KMS-11 (cell line): ENCODE measurements at regions not wholly inside any gene's neighbourhood (a gene's known extent, or its start where the extent isn't known, plus 50 kb on each side); places are given as distances from the start of the nearest gene placed in this dataset.

ENCODE experiments used
- H2AFZ ChIP-seq: fragments of 200-600 bp; sonication (generic); 2 replicates; pipeline ENCODE4 v1.6.1; 2016; ENCODE audit warnings: antibody characterized with exemption, mixed run types, low read depth
- H3K27ac ChIP-seq: fragments of 200-600 bp; sonication (generic); 2 replicates; pipeline ENCODE4 v1.6.1; 2016; ENCODE audit warnings: mild to moderate bottlenecking, mixed run types
- H3K27me3 ChIP-seq: fragments of 200-600 bp; sonication (generic); 2 replicates; pipeline ENCODE4 v1.6.1; 2017; ENCODE audit warnings: mild to moderate bottlenecking, low read depth, mixed run types, moderate library complexity; ENCODE audit not compliant: insufficient read depth
- H3K36me3 ChIP-seq: fragments of 200-600 bp; sonication (generic); 2 replicates; pipeline ENCODE4 v1.6.1; 2017; ENCODE audit warnings: mild to moderate bottlenecking, mixed run types; ENCODE audit not compliant: insufficient read depth
- H3K4me1 ChIP-seq: fragments of 200-600 bp; sonication (generic); 2 replicates; pipeline ENCODE4 v1.6.1; 2016; ENCODE audit warnings: mild to moderate bottlenecking, low read depth, mixed run types; ENCODE audit not compliant: poor library complexity, severe bottlenecking
- H3K4me2 ChIP-seq: fragments of 200-600 bp; sonication (generic); 2 replicates; pipeline ENCODE4 v1.7.0; 2016; ENCODE audit warnings: mild to moderate bottlenecking, mixed run types
- H3K4me3 ChIP-seq: fragments of 200-600 bp; sonication (generic); IDR thresholded peaks from 2 replicates; pipeline ENCODE4 v1.6.1; 2017; ENCODE audit warnings: low read depth, low read length, mixed read lengths; ENCODE audit not compliant: insufficient read depth
- H3K79me2 ChIP-seq: fragments of 200-600 bp; sonication (generic); 2 replicates; pipeline ENCODE4 v1.6.1; 2016; ENCODE audit warnings: low read depth, mixed run types; ENCODE audit not compliant: insufficient read depth
- H3K9ac ChIP-seq: fragments of 200-600 bp; sonication (generic); 2 replicates; pipeline ENCODE4 v1.6.1; 2016; ENCODE audit warnings: mild to moderate bottlenecking, mixed run types
- H4K20me1 ChIP-seq: fragments of 200-600 bp; sonication (generic); 2 replicates; pipeline ENCODE4 v1.6.1; 2016; ENCODE audit warnings: mild to moderate bottlenecking, mixed run types; ENCODE audit not compliant: insufficient read depth
- CTCF ChIP-seq: fragments of 200-600 bp; sonication (generic); conservative IDR thresholded peaks from 2 replicates; pipeline ENCODE4 v1.6.1; 2017; ENCODE audit warnings: low read depth, mild to moderate bottlenecking, antibody characterized with exemption, low read length, moderate library complexity, mixed read lengths

- Histone ChIP-seq H2AFZ (no peak overlapping the region), H3K4me2 (no peak overlapping the region), H3K36me3 (no peaks in the 10 kb centered on the region), H3K4me1 (no peaks in the 10 kb centered on the region), H3K4me3 (no peak overlapping the region), H3K27me3 (no peaks in the 10 kb centered on the region), H3K9ac (no peak overlapping the region), H3K27ac (no peak overlapping the region), H4K20me1 (no peaks in the 10 kb centered on the region), H3K79me2 (no peaks in the 10 kb centered on the region)
- TF ChIP-seq CTCF, result no peak
These were observed 562.3 kb downstream of the SOX11 start for GRCh38 chr2:6254441-6254840.

GRCh38 chr2:6264198-6264597, 572.0 kb downstream of the SOX11 start:
- Histone ChIP-seq H3K79me2 (no peaks in the 10 kb centered on the region), H3K9ac (no peak overlapping the region), H4K20me1 (no peaks in the 10 kb centered on the region), H3K27ac (no peak overlapping the region), H3K36me3 (no peaks in the 10 kb centered on the region), H3K4me1 (no peaks in the 10 kb centered on the region), H3K4me2 (no peak overlapping the region), H2AFZ (no peak overlapping the region), H3K27me3 (no peaks in the 10 kb centered on the region), H3K4me3 (no peak overlapping the region)
- no peak for TF ChIP-seq CTCF

GRCh38 chr2:6281524-6281923, 584.2 kb downstream of the CMPK2 start:
- Histone ChIP-seq H3K9ac (no peak overlapping the region), H3K4me2 (no peak overlapping the region), H3K79me2 (no peaks in the 10 kb centered on the region), H3K36me3 (no peaks in the 10 kb centered on the region), H3K4me3 (no peak overlapping the region), H2AFZ (no peak overlapping the region), H4K20me1 (no peaks in the 10 kb centered on the region), H3K27ac (no peak overlapping the region), H3K27me3 (no peaks in the 10 kb centered on the region), H3K4me1 (no peaks in the 10 kb centered on the region)
- no peak for TF ChIP-seq CTCF

GRCh38 chr2:6283259-6283658, 582.4 kb downstream of the CMPK2 start:
- H3K36me3 ChIP-seq, result no peaks in the 10 kb centered on the region
- no peaks in the 10 kb centered on the region for H3K27me3 ChIP-seq
- H3K79me2 ChIP-seq, result no peaks in the 10 kb centered on the region
- no peaks in the 10 kb centered on the region for H3K4me1 ChIP-seq
- no peak for TF ChIP-seq CTCF
- no peak overlapping the region for H2AFZ ChIP-seq
- H3K9ac ChIP-seq, result no peak overlapping the region
- no peak overlapping the region for H3K4me3 ChIP-seq
- no peak overlapping the region for H3K27ac ChIP-seq
- no peaks in the 10 kb centered on the region for H4K20me1 ChIP-seq
- no peak overlapping the region for H3K4me2 ChIP-seq

GRCh38 chr2:6287406-6287805, 578.3 kb downstream of the CMPK2 start:
- Histone ChIP-seq H3K27ac (no peak overlapping the region), H3K79me2 (no peaks in the 10 kb centered on the region), H3K27me3 (no peaks in the 10 kb centered on the region), H3K4me2 (no peak overlapping the region), H3K4me1 (no peaks in the 10 kb centered on the region), H3K36me3 (no peaks in the 10 kb centered on the region), H3K4me3 (no peak overlapping the region), H4K20me1 (no peaks in the 10 kb centered on the region), H2AFZ (no peak overlapping the region), H3K9ac (no peak overlapping the region)
- no peak for TF ChIP-seq CTCF
